Kidney (tissue), 13 donors: ENCODE measurements at regions not wholly inside any gene's neighbourhood (a gene's known extent, or its start where the extent isn't known, plus 50 kb on each side); places are given as distances from the start of the nearest gene placed in this dataset.

Source experiments
- DNase-seq, 5 donors: peaks; one replicate each; pipeline ENCODE4 v3.0.0-alpha.2; 2013 to 2020
- FAIRE-seq: peaks from 2 replicates; lab custom pipeline; 2012; peaks lifted over from hg19 to GRCh38; lab: Jason Lieb, UNC
- H3K27ac ChIP-seq, 2 donors: one replicate each; pipeline ENCODE4 v1.7.0; 2013; ENCODE audit warnings: low read depth in 2 of 2, low read length in 2 of 2, inconsistent platforms in 1 of 2
- H3K27me3 ChIP-seq: one replicate; pipeline ENCODE4 v1.7.1; 2013; ENCODE audit warnings: low read length, inconsistent platforms; ENCODE audit not compliant: control insufficient read depth, insufficient read depth
- H3K36me3 ChIP-seq, 3 donors: one replicate each; pipeline versions ENCODE4 v1.7.0 to v1.7.1; 2013; ENCODE audit warnings: low read length in 3 of 3, control low read depth in 1 of 3, inconsistent platforms in 1 of 3; ENCODE audit not compliant: insufficient read depth in 3 of 3, control insufficient read depth in 2 of 3
- H3K4me1 ChIP-seq, 3 donors: one replicate each; pipeline versions ENCODE4 v1.7.0 to v1.7.1; 2013; ENCODE audit warnings: low read length in 3 of 3, inconsistent platforms in 1 of 3, low read depth in 1 of 3; ENCODE audit not compliant: control insufficient read depth in 2 of 3, insufficient read depth in 2 of 3
- H3K4me3 ChIP-seq, 3 donors: one replicate each; pipeline versions ENCODE4 v1.7.0 to v1.8.1; 2013; ENCODE audit warnings: low read length in 3 of 3, control low read depth in 1 of 3, inconsistent platforms in 1 of 3
- H3K9ac ChIP-seq, 3 donors: one replicate each; pipeline versions ENCODE4 v1.7.0 to v1.7.1; 2013; ENCODE audit warnings: low read length in 3 of 3, control low read depth in 1 of 3, inconsistent platforms in 1 of 3
- H3K9me3 ChIP-seq, 3 donors: one replicate each; pipeline versions ENCODE4 v1.7.0 to v1.7.1; 2013; ENCODE audit warnings: low read length in 3 of 3, control low read depth in 1 of 3, inconsistent platforms in 1 of 3; ENCODE audit not compliant: control insufficient read depth in 2 of 3, insufficient read depth in 1 of 3
- intact Hi-C: fragments of 100-400 bp; cut with DNase I; formaldehyde crosslinking; loops from one replicate; pipeline ENCODE4 v1.11.1; 2022
- TF ChIP-seq, protein P1 (sequence below): IDR thresholded peaks from 3 replicates; pipeline ENCODE4 v1.5.1; 2012; ENCODE audit warnings: mild to moderate bottlenecking, moderate library complexity, borderline replicate concordance; ENCODE audit not compliant: insufficient read depth; ENCODE audit errors: extremely low read depth
- donor health status: control.
- donor health status: control.
- donor health status: control.
- donor health status: control.
- donor health status: control.
- donor health status: DM: yes; HTN: yes; CAD: no.
- donor health status: Normal renal cell carcinoma (clear cell type).

DNA sequence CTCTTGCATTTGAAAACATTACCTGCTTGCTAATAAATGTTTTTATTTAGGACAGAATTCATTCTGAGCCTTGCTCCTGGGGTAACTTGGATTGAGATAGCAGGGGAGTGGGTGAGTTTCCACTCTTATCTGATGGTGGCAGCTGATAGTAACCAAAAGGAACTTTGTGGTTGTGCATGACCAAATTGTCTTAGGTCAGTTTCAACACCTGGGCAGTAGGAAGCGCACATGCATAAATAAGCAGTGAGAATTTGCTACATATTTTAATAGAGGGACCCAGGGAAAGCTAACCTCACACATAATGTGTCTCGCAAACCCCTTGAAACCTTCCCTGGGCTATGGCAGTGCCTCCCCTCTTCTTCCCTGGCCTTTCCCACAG lies 65.4 kb upstream of the XCR1 start:
- Histone ChIP-seq H3K4me3 (no peak overlapping the region), H3K9ac (no peak overlapping the region), H3K9me3 (no peaks in the 10 kb centered on the region), H3K27me3 (no peaks in the 10 kb centered on the region), H3K4me1 (no peaks in the 10 kb centered on the region), H3K36me3 (no peaks in the 10 kb centered on the region), H3K27ac (no peak overlapping the region)
- DNase-seq: no peak
- TF ChIP-seq, protein P1, sequence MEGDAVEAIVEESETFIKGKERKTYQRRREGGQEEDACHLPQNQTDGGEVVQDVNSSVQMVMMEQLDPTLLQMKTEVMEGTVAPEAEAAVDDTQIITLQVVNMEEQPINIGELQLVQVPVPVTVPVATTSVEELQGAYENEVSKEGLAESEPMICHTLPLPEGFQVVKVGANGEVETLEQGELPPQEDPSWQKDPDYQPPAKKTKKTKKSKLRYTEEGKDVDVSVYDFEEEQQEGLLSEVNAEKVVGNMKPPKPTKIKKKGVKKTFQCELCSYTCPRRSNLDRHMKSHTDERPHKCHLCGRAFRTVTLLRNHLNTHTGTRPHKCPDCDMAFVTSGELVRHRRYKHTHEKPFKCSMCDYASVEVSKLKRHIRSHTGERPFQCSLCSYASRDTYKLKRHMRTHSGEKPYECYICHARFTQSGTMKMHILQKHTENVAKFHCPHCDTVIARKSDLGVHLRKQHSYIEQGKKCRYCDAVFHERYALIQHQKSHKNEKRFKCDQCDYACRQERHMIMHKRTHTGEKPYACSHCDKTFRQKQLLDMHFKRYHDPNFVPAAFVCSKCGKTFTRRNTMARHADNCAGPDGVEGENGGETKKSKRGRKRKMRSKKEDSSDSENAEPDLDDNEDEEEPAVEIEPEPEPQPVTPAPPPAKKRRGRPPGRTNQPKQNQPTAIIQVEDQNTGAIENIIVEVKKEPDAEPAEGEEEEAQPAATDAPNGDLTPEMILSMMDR: no peak
- FAIRE-seq: no peak
- intact Hi-C loops: loop anchor here (10.0 kb wide), 1 partner anchor 112 kb away; the partner anchor contains the start of gene CCR1

DNA sequence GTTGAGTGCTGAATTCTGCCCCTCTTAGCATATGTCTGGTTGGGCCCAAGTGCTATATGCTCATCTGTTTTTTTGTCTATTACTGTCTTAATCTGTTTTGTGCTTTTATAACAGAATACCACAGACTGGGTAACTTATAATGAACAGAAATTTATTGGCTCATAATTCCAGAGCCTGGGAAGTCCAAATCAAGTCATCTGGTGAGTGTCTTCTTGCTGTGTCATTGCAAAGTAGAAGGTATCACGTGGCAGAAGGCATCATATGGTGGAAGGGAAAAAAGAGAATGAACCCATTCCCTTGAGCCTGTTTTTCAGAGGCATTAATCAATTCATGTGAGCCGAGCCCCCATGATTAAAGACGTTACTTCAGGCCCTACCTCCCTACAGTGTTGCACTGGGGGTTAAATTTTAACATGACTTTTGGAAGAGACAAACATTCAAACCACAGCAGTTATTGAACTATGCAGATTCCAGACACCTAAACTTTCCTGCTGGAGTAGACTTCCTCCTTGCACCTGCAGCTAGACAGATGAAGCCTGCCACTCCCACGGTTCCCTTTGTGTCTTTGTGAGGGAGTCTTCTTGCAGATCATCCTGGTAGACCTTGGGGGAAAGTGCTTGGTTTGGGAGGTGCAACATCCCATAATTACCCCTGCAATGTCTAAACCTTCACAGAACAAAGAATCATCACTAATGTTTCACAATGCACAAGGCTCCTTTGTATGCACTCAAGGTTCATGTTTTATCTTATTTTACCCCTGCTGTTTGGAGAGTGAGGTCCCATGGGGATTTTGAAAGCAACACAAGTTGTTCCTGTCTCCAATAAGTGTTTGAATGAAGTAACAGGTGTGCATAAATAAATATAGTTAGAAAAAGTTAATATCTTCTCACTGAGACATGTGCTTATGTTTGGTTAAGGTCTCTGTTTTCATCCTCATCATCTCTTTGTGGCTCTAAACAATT lies 64.7 kb upstream of the XCR1 start:
- H3K27me3 ChIP-seq: no peaks in the 10 kb centered on the region
- no peak overlapping the region for H3K9ac ChIP-seq
- no peak overlapping the region for H3K4me3 ChIP-seq
- no peaks in the 10 kb centered on the region for H3K9me3 ChIP-seq
- no peak for DNase-seq
- TF ChIP-seq, protein P1: no peak
- H3K27ac ChIP-seq: no peak overlapping the region
- no peak for FAIRE-seq
- H3K4me1 ChIP-seq: no peaks in the 10 kb centered on the region
- no peaks in the 10 kb centered on the region for H3K36me3 ChIP-seq
- intact Hi-C loops: loop anchor here (10.0 kb wide), 1 partner anchor 113 kb away; the partner anchor contains the start of gene CCR1

DNA sequence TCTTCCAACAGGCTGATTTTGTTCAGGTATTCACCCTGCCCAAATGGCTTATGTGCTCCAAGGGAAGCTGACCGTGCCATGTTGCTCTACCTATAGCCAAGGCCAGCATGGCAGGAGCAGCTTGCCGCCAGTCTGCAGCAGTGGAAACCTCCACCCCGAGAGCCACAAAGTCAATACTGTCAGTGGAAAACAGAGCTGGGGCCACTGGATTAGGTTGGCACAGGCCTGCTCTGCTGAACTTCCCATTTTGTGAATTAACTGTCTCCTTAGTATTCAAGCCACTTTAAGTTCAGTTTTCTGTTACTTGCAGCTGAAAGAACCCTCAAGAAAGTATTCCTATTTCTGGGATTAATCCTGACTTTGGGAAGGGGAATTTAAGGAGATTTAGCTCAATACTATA lies 63.8 kb upstream of the XCR1 start:
- DNase-seq (no peak), FAIRE-seq (no peak)
- no peak overlapping the region for H3K4me3 ChIP-seq
- H3K4me1 ChIP-seq: no peaks in the 10 kb centered on the region
- TF ChIP-seq, protein P1: no peak
- H3K9me3 ChIP-seq: no peaks in the 10 kb centered on the region
- H3K27ac ChIP-seq: no peak overlapping the region
- intact Hi-C loops: loop anchor here (10.0 kb wide), 1 partner anchor 114 kb away; the partner anchor contains the start of gene CCR1
- H3K9ac ChIP-seq: no peak overlapping the region
- H3K27me3 ChIP-seq: no peaks in the 10 kb centered on the region
- no peaks in the 10 kb centered on the region for H3K36me3 ChIP-seq
